HepG2 (cell line): ENCODE measurements at regions not wholly inside any gene's neighbourhood (a gene's known extent, or its start where the extent isn't known, plus 50 kb on each side); places are given as distances from the start of the nearest gene placed in this dataset.

ENCODE experiments used
- ATAC-seq: fragments of 200-7000 bp; cut with Tn5 transposase; 3 replicates; pipeline ENCODE4 v1.9.1; 2020; ENCODE audit warnings: mild to moderate bottlenecking, moderate library complexity
- BruUV-seq: library from RNA; stranded (reverse); fragments of 400-500 nt; replicated peaks from 2 replicates; lab custom pipeline; 2021; lab: Mats Ljungman, UMichigan
- CTCF ChIA-PET: fragments of 300-600 bp; formaldehyde crosslinking; extraction: SDS; loops from one replicate; lab custom pipeline; 2021; ENCODE audit warnings: low total read pairs, inconsistent platforms, low intra/inter-chr PET ratio; lab: Yijun Ruan, JAX
- POLR2A ChIA-PET: fragments of 350-600 bp; sonication (Branson Sonifier 250); formaldehyde crosslinking; loops from one replicate; lab custom pipeline; 2020; ENCODE audit warnings: antibody characterized with exemption, inconsistent platforms; lab: Yijun Ruan, JAX
- DNase-seq: peaks from one replicate; pipeline ENCODE4 v3.0.0-alpha.2; 2015; ENCODE audit warnings: low spot score
- FAIRE-seq: peaks from 3 replicates; lab custom pipeline; 2011; peaks lifted over from hg19 to GRCh38; lab: Jason Lieb, UNC
- H2AFZ ChIP-seq: one replicate; pipeline ENCODE4 v1.6.1; 2011; ENCODE audit warnings: low read length, inconsistent platforms
- H3K27ac ChIP-seq: fragments of 300-600 bp; 3 replicates; pipeline ENCODE4 v1.8.0; 2011; ENCODE audit warnings: mixed run types, mild to moderate bottlenecking, mixed read lengths, low read length, inconsistent platforms; ENCODE audit not compliant: insufficient read depth; ENCODE audit errors: extremely low read length
- H3K27me3 ChIP-seq, 2 experiments: fragments of 200-600 bp in 1 of 2; 2 replicates in 1 of 2; 3 replicates in 1 of 2; pipeline versions ENCODE4 v1.6.0 to v1.8.0; 2011; ENCODE audit warnings: low read length in 2 of 2, mild to moderate bottlenecking in 2 of 2, moderate library complexity in 2 of 2, inconsistent platforms in 1 of 2; ENCODE audit not compliant: insufficient read depth in 2 of 2, control insufficient read depth in 1 of 2
- H3K36me3 ChIP-seq, 2 experiments: fragments of 200-600 bp in 1 of 2; replicated peaks in 1 of 2; 2 replicates in 1 of 2; 3 replicates in 1 of 2; pipeline versions ENCODE4 v1.5.1 to v1.8.0; 2011; ENCODE audit warnings: low read length in 2 of 2, inconsistent platforms in 1 of 2; ENCODE audit not compliant: insufficient read depth in 2 of 2, control insufficient read depth in 1 of 2
- H3K4me1 ChIP-seq: 2 replicates; pipeline ENCODE4 v1.5.1; 2012; ENCODE audit warnings: low read length, inconsistent platforms; ENCODE audit not compliant: insufficient read depth
- H3K4me2 ChIP-seq: 2 replicates; pipeline ENCODE4 v1.6.0; 2011; ENCODE audit warnings: low read depth, low read length, inconsistent platforms
- H3K4me3 ChIP-seq, 3 experiments: fragments of 200-600 bp in 1 of 3; sonication (generic), shearing (Covaris generic) in 1 of 3; replicated peaks in 1 of 3; 2 replicates each; pipeline ENCODE4 v1.5.1; 2011 to 2016; ENCODE audit warnings: low read length in 3 of 3, inconsistent platforms in 2 of 3, low read depth in 2 of 3, mild to moderate bottlenecking in 2 of 3, control low read depth in 1 of 3, mixed read lengths in 1 of 3; ENCODE audit not compliant: insufficient read depth in 1 of 3
- H3K79me2 ChIP-seq: one replicate; pipeline ENCODE4 v1.6.1; 2011; ENCODE audit warnings: low read length, inconsistent platforms; ENCODE audit not compliant: insufficient read depth
- H3K9ac ChIP-seq: 2 replicates; pipeline ENCODE4 v1.6.0; 2011; ENCODE audit warnings: mild to moderate bottlenecking, low read depth, low read length, inconsistent platforms; ENCODE audit not compliant: insufficient read depth
- H3K9me3 ChIP-seq: 2 replicates; pipeline ENCODE4 v1.5.1; 2012; ENCODE audit warnings: mild to moderate bottlenecking, low read length
- H4K20me1 ChIP-seq: 2 replicates; pipeline ENCODE4 v1.6.0; 2011; ENCODE audit warnings: inconsistent platforms, mild to moderate bottlenecking, low read length, moderate library complexity; ENCODE audit not compliant: insufficient read depth
- LCORL ChIP-seq, 2 experiments: fragments of 450-650 bp in 1 of 2; sonication (generic) in 1 of 2; formaldehyde crosslinking in 1 of 2; IDR thresholded peaks; 2 replicates each; pipeline versions ENCODE4 v1.5.0 to v1.6.1; 2017 to 2020; ENCODE audit warnings: antibody characterized with exemption in 1 of 2, missing genetic modification reagents in 1 of 2
- PCBP2 ChIP-seq: fragments of 200-400 bp; formaldehyde crosslinking; optimal IDR thresholded peaks from 2 replicates; pipeline ENCODE3; 2018; ENCODE audit warnings: low read length, low read depth; ENCODE audit not compliant: poor library complexity, severe bottlenecking
- PRMT3 ChIP-seq: sonication (generic); formaldehyde crosslinking; IDR thresholded peaks from 2 replicates; pipeline ENCODE4 v1.8.1; 2022; ENCODE audit warnings: low read depth, mild to moderate bottlenecking, moderate library complexity, missing genetic modification reagents, borderline replicate concordance
- ZBTB1 ChIP-seq: sonication (generic); formaldehyde crosslinking; IDR thresholded peaks from 2 replicates; pipeline ENCODE4 v1.4.0; 2020; ENCODE audit warnings: missing genetic modification reagents, borderline replicate concordance
- ZFYVE20 ChIP-seq: sonication (generic); formaldehyde crosslinking; IDR thresholded peaks from 2 replicates; pipeline ENCODE4 v1.8.0; 2023; ENCODE audit warnings: low read depth, mild to moderate bottlenecking, moderate library complexity, missing genetic modification reagents, borderline replicate concordance
- ZNF10 ChIP-seq: sonication (generic); formaldehyde crosslinking; IDR thresholded peaks from 2 replicates; pipeline ENCODE4 v1.4.0; 2020; ENCODE audit warnings: mild to moderate bottlenecking, low read depth, missing genetic modification reagents, borderline replicate concordance
- ZNF891 ChIP-seq: sonication (generic); formaldehyde crosslinking; IDR thresholded peaks from 2 replicates; pipeline ENCODE4 v1.5.0; 2020; ENCODE audit warnings: mild to moderate bottlenecking, missing genetic modification reagents
- WGBS: methylation state at CpG from one replicate; pipeline ENCODE4 v1.1.6; 2017; ENCODE audit warnings: low lambda C conversion rate; 5-methylcytosine and 5-hydroxymethylcytosine counted together
- in situ Hi-C: cut with HindIII; loops from 2 replicates; pipeline ENCODE4 v1.10.0; 2017; ENCODE audit warnings: low pct_unique_long_range_greater_than_20kb; ENCODE audit not compliant: extremely low pct_ligation_motif_present
- intact Hi-C: fragments of 100-400 bp; cut with micrococcal nuclease; formaldehyde crosslinking; loops from one replicate; pipeline ENCODE4 v1.10.0; 2022; ENCODE audit not compliant: unreplicated experiment
- TF ChIP-seq, protein P1 (sequence below): sonication (generic); formaldehyde crosslinking; IDR thresholded peaks from 2 replicates; pipeline ENCODE4 v1.4.0; 2020; ENCODE audit warnings: mild to moderate bottlenecking, missing genetic modification reagents
- TF ChIP-seq, protein P2 (sequence below): sonication (generic); formaldehyde crosslinking; IDR thresholded peaks from 2 replicates; pipeline ENCODE4 v1.4.0; 2020; ENCODE audit warnings: missing genetic modification reagents
- TF ChIP-seq, protein P3 (sequence below): sonication (generic); formaldehyde crosslinking; IDR thresholded peaks from 2 replicates; pipeline ENCODE4 v1.9.0; 2022; ENCODE audit warnings: low read depth, missing genetic modification reagents
- TF ChIP-seq, protein P4 (sequence below): IDR thresholded peaks from 2 replicates; pipeline ENCODE4 v1.6.1; 2016; ENCODE audit warnings: mild to moderate bottlenecking

DNA sequence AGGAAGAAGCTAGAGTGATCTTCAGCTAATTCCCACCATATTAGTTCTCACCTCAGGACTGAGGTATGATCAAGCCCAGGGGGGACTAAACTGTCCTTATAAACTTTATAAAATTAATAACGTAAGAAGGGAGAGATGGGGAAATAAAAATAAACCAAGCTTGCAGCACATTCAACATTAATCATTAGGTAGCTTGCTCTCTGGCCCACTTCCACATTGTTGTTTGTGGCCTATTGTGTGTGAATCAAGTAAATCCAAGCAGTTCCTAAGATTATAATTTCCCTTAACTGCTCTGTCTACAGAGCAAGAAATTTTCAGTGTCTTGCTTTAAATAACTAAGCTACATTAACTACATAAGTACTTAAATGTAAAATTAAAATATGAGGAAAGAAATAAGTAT lies 131.3 kb upstream of the ABCA1 start:
- no peak for ATAC-seq
- intact Hi-C loops, result no loop called here
- no TSS peak for BruUV-seq
- POLR2A ChIA-PET, result interaction anchor here (1.0 kb wide), 1 partner anchor 98 kb away, joined by 4 read pairs; no protein-coding TSS in a partner anchor
- 78% methylated on average over 1 of the region's 1 CpG for WGBS
- H3K9me3 ChIP-seq, result no peaks in the 10 kb centered on the region
- H3K36me3 ChIP-seq, result no peaks in the 10 kb centered on the region
- H4K20me1 ChIP-seq, result no peaks in the 10 kb centered on the region
- no peak for DNase-seq
- no peaks in the 10 kb centered on the region for H3K79me2 ChIP-seq
- H3K9ac ChIP-seq, result no peak overlapping the region
- H3K4me3 ChIP-seq, result no peak overlapping the region
- H3K27me3 ChIP-seq, result no peaks in the 10 kb centered on the region
- in situ Hi-C loops, result no loop called here
- FAIRE-seq, result no peak
- H3K27ac ChIP-seq, result no peak overlapping the region
- H2AFZ ChIP-seq, result no peak overlapping the region
- H3K4me2 ChIP-seq, result no peak overlapping the region
- peaks cover 32% of the 10 kb centered on the region for H3K4me1 ChIP-seq
- CTCF ChIA-PET, result no interaction called here
- TF ChIP-seq, protein P1, sequence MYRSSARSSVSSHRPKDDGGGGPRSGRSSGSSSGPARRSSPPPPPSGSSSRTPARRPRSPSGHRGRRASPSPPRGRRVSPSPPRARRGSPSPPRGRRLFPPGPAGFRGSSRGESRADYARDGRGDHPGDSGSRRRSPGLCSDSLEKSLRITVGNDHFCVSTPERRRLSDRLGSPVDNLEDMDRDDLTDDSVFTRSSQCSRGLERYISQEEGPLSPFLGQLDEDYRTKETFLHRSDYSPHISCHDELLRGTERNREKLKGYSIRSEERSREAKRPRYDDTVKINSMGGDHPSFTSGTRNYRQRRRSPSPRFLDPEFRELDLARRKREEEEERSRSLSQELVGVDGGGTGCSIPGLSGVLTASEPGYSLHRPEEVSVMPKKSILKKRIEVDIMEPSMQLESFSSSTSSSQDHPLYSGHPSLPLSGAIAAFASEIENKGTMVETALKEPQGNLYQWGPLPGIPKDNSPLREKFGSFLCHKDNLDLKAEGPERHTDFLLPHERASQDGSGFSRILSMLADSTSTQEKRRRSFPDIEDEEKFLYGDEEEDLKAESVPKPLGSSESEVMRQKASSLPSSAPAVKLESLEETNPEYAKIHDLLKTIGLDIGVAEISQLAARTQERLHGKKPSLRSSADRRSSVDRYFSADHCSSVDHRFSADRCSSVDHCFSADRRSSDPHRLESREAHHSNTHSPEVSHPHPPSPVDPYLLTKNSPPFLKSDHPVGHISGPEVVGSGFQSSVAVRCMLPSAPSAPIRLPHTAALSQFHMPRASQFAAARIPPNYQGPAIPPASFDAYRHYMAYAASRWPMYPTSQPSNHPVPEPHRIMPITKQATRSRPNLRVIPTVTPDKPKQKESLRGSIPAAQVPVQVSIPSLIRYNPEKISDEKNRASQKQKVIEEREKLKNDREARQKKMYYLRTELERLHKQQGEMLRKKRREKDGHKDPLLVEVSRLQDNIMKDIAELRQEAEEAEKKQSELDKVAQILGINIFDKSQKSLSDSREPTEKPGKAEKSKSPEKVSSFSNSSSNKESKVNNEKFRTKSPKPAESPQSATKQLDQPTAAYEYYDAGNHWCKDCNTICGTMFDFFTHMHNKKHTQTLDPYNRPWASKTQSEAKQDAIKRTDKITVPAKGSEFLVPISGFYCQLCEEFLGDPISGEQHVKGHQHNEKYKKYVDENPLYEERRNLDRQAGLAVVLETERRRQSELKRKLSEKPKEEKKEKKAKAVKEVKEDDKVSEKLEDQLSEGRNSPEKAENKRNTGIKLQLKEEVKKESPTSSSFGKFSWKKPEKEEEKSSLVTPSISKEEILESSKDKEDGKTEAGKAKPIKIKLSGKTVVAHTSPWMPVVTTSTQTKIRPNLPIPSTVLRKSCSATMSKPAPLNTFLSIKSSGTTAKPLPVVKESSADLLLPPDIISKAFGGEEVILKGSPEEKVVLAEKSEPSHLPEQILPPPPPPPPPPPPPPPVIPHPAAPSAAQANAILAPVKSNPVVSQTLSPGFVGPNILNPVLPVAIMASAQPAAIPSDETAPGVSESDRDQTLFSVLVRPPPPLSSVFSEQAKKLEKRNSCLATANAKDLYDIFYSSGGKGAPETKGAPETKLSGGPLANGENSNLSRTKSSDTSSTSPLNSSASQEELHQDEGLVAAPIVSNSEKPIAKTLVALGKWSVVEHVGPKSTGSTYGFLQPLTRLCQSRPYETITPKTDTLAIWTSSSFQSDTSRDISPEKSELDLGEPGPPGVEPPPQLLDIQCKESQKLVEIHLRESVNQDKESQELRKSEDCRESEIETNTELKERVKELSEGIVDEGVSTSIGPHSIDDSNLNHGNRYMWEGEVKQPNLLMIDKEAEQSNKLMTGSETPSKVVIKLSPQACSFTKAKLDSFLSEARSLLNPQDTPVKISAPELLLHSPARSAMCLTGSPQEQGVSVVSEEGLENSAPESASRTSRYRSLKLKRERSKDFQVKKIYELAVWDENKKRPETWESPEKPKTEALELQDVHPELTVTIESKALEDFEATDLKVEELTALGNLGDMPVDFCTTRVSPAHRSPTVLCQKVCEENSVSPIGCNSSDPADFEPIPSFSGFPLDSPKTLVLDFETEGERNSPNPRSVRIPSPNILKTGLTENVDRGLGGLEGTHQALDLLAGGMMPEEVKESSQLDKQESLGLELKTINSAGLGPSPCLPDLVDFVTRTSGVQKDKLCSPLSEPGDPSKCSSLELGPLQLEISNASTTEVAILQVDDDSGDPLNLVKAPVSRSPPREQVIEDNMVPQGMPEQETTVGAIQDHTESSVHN (CRISPR knock-in tag), result no peak
- no peak for TF ChIP-seq LCORL (IDR thresholded peaks at IDR 0.05)
- TF ChIP-seq LCORL (CRISPR knock-in tag; IDR thresholded peaks at IDR 0.05), result no peak
- no peak for TF ChIP-seq PRMT3 (CRISPR knock-in tag)
- TF ChIP-seq, protein P2, sequence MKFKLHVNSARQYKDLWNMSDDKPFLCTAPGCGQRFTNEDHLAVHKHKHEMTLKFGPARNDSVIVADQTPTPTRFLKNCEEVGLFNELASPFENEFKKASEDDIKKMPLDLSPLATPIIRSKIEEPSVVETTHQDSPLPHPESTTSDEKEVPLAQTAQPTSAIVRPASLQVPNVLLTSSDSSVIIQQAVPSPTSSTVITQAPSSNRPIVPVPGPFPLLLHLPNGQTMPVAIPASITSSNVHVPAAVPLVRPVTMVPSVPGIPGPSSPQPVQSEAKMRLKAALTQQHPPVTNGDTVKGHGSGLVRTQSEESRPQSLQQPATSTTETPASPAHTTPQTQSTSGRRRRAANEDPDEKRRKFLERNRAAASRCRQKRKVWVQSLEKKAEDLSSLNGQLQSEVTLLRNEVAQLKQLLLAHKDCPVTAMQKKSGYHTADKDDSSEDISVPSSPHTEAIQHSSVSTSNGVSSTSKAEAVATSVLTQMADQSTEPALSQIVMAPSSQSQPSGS (CRISPR knock-in tag), result no peak
- TF ChIP-seq PCBP2, result no peak
- TF ChIP-seq, protein P3, sequence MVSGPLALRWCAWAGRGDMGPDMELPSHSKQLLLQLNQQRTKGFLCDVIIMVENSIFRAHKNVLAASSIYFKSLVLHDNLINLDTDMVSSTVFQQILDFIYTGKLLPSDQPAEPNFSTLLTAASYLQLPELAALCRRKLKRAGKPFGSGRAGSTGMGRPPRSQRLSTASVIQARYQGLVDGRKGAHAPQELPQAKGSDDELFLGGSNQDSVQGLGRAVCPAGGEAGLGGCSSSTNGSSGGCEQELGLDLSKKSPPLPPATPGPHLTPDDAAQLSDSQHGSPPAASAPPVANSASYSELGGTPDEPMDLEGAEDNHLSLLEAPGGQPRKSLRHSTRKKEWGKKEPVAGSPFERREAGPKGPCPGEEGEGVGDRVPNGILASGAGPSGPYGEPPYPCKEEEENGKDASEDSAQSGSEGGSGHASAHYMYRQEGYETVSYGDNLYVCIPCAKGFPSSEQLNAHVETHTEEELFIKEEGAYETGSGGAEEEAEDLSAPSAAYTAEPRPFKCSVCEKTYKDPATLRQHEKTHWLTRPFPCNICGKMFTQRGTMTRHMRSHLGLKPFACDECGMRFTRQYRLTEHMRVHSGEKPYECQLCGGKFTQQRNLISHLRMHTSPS, result no peak
- TF ChIP-seq, protein P4, sequence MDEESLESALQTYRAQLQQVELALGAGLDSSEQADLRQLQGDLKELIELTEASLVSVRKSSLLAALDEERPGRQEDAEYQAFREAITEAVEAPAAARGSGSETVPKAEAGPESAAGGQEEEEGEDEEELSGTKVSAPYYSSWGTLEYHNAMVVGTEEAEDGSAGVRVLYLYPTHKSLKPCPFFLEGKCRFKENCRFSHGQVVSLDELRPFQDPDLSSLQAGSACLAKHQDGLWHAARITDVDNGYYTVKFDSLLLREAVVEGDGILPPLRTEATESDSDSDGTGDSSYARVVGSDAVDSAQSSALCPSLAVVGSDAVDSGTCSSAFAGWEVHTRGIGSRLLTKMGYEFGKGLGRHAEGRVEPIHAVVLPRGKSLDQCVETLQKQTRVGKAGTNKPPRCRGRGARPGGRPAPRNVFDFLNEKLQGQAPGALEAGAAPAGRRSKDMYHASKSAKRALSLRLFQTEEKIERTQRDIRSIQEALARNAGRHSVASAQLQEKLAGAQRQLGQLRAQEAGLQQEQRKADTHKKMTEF (CRISPR knock-in tag), result no peak
- no peak for TF ChIP-seq ZFYVE20
- TF ChIP-seq ZNF10 (CRISPR knock-in tag), result no peak
- TF ChIP-seq ZNF891 (CRISPR knock-in tag), result no peak
- no peak for TF ChIP-seq ZBTB1 (CRISPR knock-in tag)
